ENCODE measurements at regions not wholly inside any gene's neighbourhood (a gene's known extent, or its start where the extent isn't known, plus 50 kb on each side); places are given as distances from the start of the nearest gene placed in this dataset.
"Not testable (repeated sequence)": the region's sequence is repeated elsewhere in the genome, so short reads cannot be mapped to it uniquely, and the experiment has no call there.

GRCh38 chr2:23029951-23030350, 355.0 kb upstream of the KLHL29 start:
- no peak for DNase-seq (ENCODE audit: low read depth)

DNA sequence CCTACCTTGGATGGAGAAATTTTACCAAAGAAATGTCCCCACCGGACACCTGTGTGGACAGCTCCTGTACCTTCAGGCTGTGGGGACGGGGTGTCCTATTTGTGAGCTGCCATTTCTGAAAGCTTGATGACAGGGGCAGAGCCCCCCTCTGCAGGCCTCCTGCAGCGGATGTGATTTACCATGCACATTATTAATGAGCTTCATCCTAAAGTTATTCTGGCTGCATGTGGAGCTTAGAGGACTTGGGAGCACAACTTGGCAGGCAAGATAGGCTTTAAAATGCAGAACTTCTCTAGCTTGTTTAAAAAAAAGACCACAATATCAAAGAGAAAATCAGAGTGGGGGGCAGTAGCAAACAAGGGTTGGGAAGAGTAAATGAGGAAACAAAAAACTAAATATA, 350.0 kb upstream of the KLHL29 start:
- DNase-seq (ENCODE audit: low read depth) = no peak

GRCh38 chr2:23036629-23037028, 348.4 kb upstream of the KLHL29 start:
- DNase-seq (ENCODE audit: low read depth) = no peak

GRCh38 chr2:23037596-23037995, 347.4 kb upstream of the KLHL29 start:
- no peak for DNase-seq (ENCODE audit: low read depth)

- DNase-seq (ENCODE audit: low read depth) = no peak
Observed at GRCh38 chr2:23041443-23041842, 343.5 kb upstream of the KLHL29 start.

GRCh38 chr2:23042216-23042906, 342.6 kb upstream of the KLHL29 start:
- no peak for DNase-seq (ENCODE audit: low read depth)

GRCh38 chr2:23050388-23050787, 334.6 kb upstream of the KLHL29 start:
- DNase-seq (ENCODE audit: low read depth) = no peak

- no peak for DNase-seq (ENCODE audit: low read depth)
Observed at GRCh38 chr2:23053601-23054000, 331.4 kb upstream of the KLHL29 start.

DNA sequence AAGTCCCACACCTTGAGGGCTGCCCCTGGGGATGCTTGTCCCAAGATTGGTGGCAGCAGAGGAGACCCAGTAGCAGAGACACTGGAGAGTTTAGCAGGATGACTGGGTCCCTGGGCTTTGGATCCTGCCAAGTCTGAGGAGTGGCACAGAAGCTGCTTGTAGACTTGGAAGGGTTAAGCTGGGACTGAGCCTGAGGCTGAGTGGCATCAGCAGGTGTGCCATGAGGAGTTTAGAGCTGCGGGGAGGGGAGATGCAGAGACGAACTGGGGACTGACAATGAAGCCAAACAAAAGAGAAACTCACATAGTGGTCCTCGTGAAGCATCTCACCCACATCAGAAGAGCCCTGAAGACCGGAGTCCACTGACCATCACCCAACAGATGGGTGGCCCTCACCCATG, 329.7 kb upstream of the KLHL29 start:
- DNase-seq (ENCODE audit: low read depth) = no peak

- DNase-seq (ENCODE audit: low read depth) = not testable (repeated sequence)
Observed at GRCh38 chr2:23056846-23057245, 328.1 kb upstream of the KLHL29 start.

GRCh38 chr2:23058435-23058834, 326.5 kb upstream of the KLHL29 start:
- DNase-seq (ENCODE audit: low read depth) = no peak

- DNase-seq (ENCODE audit: low read depth) = no peak
Observed at GRCh38 chr2:23065210-23065609, 319.8 kb upstream of the KLHL29 start.

DNA sequence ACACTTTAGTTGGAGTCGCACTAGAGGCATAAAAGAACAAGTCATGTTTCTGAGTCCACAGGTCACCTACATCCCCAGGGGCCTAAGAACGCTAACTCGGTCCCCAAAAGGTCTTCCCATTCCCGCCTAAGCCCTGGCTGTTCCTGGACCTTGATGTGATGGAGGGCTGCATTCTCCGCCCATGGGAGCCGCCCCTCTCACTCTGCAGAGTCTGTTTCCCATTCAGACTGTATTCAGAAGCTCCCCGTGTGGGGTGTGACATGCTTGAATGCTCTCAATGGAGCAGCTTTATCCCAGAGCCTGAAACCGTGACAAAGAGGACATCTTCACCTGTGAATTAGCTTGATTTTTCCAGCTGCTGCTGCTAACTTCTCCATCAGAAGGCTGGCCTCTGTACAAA, 319.0 kb upstream of the KLHL29 start:
- no peak for DNase-seq (ENCODE audit: low read depth)

GRCh38 chr2:23066686-23067085, 318.3 kb upstream of the KLHL29 start:
- no peak for DNase-seq (ENCODE audit: low read depth)

DNA sequence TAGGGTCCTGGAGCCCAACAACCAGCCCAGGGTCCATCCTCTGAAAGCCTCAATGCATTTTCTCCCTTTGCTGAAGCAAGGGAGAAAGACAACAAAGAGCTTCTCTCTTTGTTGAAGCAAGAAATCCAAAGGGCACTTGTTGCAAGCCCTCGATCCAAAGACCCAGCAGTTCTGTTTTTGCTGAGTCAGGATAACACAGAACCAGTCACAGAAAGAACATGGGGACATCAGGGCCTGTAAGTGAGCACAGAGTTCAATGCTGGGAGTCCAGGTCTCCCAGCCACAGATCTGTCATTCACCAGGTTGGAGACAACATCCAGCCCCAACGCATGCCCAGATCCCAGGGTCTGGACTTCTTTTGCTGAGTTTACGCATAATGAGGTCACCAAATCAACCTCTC, 315.8 kb upstream of the KLHL29 start:
- no peak for DNase-seq (ENCODE audit: low read depth)

DNA sequence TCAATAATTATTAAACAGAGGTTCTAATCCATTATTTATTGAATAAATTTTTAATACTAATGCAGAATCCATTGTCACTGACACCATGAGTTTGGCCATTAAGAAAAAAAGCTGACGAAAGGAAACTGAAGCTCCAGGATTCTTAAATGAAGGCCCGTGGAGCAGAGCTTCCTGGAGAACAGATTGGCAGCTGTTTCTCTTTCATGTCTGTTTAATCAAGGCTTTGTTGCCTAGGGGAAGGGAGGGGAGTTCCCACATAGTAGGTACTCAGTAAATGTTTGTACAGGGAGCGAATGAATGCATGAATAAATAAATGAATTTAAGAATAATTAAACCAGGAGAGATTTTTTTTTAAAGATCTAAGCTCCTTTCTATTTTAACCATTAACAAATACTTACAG, 315.1 kb upstream of the KLHL29 start:
- DNase-seq (ENCODE audit: low read depth) = no peak

- no peak for DNase-seq (ENCODE audit: low read depth)
Observed at GRCh38 chr2:23073056-23073455, 311.9 kb upstream of the KLHL29 start.

DNA sequence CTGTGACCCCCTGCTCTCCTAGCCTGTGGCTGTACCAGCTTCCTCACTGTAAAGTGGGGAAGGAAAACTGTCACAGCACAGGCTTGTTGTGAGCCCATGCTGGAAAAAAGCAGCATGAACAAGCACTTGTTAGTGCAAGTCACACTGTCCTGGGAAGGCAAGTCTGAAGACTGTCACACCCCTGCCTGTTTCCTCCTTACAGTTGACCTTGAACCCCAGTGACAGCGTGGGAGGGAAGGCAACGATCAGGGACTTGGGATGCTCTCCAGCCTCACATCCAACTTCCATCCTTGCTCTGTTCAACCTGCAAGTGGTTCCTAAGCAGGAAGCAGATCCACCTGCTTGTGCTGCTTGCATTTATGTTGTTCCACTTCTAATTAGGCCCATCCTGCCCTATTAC, 311.3 kb upstream of the KLHL29 start:
- DNase-seq (ENCODE audit: low read depth) = no peak

DNA sequence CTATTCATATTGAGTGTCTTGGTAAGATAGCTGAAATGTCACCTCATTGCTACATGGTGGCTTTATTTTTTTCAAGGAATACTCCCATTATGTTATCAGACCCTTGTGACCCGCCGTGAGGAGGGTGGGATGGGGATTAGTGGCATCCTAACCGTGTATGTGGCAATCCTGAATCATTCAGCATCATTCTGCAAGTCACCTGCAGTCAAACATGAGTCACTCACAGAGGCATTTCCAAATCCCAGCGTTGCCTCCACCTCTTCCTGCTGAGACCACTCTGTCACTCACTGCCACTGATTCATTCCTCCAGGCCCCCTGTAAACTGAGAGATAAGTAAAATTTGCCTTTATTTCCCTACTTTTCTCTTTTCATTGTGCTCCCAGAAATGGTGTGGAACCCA, 307.4 kb upstream of the KLHL29 start:
- no peak for DNase-seq (ENCODE audit: low read depth)

DNA sequence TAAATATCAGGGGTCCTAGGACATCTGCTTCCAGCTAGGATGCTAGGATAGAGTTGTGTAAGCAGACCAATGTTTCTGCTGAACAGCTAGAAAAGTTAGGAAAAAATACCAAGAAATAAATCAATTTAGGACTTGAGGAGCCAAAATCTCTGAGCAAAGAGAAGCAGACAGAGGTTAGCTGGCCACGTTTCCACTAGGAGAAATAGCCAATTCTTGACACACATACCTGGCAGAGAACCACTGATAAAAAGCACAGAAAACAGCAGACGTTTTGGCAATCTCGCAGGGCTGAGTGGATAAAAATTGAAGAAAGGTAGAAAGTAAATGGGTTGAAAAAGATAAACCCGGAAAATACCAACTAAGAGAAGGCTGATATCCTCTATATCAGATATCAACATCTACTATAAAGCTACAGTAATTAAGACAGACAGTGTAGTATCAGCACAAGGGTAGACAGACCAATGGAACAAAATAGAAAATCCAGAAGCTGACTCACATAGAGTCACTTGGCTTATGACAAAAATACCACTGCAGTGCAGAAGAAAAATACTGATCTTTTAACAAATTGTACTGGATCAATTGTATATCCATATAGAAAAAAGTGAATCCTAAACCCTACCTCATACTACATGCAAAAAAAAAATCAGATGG, 306.1 kb upstream of the KLHL29 start:
- no peak for DNase-seq (ENCODE audit: low read depth)

DNA sequence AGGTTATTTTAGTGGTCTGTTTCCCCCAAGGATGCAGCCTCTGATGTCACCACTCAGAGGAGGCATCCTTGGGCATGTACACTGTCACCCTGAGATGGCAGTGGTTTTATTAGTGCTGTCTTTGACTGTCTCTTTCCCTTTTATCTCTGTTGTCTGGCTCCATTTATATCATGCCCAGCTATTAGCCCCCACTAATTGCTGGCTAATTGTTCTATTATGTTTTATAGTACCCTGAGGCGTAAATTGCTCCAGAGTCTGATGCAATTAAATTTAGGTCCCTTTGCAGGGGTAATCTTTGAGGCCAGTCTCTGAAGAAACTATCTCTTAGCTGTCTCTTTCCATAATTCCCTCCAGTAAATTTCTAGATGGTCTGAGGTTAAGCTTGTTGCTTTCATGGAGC, 301.0 kb upstream of the KLHL29 start:
- DNase-seq (ENCODE audit: low read depth) = no peak

DNA sequence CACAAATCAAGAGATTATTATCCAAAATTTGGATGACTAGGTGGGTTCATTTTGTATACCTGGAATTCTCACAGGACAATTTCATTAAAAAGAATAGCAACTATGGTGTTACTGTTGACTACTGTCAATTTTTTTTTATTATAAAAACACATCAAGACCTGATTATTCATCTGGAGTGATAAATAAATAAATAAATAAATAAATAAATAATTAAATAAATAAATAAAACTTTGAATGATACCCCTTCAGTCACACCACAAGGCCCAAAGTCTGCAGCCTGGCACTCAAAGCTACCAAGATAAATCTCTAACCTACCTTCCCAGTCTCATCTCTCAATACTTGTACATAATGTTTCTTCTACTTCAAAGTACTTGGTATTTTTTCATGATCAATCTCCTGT, 294.0 kb upstream of the KLHL29 start:
- no peak for DNase-seq (ENCODE audit: low read depth)

GRCh38 chr2:23091900-23092299, 293.1 kb upstream of the KLHL29 start:
- DNase-seq (ENCODE audit: low read depth) = no peak

DNA sequence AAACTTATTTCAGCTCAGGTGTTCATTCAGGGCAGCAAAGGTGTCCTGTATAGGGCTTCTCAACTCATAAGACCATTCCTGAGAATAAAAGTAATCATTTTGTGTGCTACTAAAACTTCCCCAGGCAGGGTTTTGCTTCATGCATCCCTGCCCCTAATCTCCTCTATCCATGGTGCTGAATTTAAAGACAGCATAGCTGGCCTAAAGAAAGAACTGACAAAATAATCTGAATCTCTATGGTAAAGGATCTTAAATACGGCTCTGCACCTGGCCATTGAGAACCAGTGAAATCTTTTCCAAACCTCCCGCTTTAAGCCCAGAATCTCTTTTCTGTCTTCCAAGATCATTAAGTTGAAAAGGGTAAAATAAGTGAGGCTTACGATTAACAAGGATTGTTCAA, 292.1 kb upstream of the KLHL29 start:
- no peak for DNase-seq (ENCODE audit: low read depth)
